ENCODE measurements at regions not wholly inside any gene's neighbourhood (a gene's known extent, or its start where the extent isn't known, plus 50 kb on each side); places are given as distances from the start of the nearest gene placed in this dataset.

DNA sequence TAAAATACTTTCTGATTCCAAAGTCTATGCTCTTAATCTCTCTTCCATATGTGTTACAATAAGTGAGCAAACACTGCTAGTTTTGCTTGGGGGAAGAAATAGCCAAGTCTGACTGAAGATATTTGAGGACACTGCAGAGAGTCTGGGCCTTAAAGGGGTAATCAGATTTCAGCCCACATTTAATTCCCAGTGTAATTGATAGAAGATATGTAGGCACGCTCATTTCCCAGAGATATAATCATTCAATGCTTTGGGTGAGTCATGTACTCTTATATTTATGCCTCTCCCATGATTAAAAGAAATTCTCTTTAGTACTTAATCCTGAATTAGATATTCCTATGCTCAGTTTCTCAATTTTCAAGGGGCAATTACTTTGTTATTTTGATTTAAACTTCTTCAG, 178.1 kb upstream of the POM121L12 start:
- TF ChIP-seq POLR2A (IDR thresholded peaks at IDR 0.05): no peak
- TF ChIP-seq, protein P1, sequence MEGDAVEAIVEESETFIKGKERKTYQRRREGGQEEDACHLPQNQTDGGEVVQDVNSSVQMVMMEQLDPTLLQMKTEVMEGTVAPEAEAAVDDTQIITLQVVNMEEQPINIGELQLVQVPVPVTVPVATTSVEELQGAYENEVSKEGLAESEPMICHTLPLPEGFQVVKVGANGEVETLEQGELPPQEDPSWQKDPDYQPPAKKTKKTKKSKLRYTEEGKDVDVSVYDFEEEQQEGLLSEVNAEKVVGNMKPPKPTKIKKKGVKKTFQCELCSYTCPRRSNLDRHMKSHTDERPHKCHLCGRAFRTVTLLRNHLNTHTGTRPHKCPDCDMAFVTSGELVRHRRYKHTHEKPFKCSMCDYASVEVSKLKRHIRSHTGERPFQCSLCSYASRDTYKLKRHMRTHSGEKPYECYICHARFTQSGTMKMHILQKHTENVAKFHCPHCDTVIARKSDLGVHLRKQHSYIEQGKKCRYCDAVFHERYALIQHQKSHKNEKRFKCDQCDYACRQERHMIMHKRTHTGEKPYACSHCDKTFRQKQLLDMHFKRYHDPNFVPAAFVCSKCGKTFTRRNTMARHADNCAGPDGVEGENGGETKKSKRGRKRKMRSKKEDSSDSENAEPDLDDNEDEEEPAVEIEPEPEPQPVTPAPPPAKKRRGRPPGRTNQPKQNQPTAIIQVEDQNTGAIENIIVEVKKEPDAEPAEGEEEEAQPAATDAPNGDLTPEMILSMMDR (IDR thresholded peaks at IDR 0.05): no peak

All from right lobe of liver (tissue), 4 donors.